Rectal smooth muscle tissue (tissue), 1 donor: ENCODE measurements at regions not wholly inside any gene's neighbourhood (a gene's known extent, or its start where the extent isn't known, plus 50 kb on each side); places are given as distances from the start of the nearest gene placed in this dataset.

ENCODE experiments used
- H3K27ac ChIP-seq: one replicate; pipeline ENCODE4 v1.7.0; 2013; ENCODE audit warnings: low read depth, low read length, inconsistent platforms
- H3K27me3 ChIP-seq: one replicate; pipeline ENCODE4 v1.7.0; 2013; ENCODE audit warnings: low read length; ENCODE audit not compliant: control insufficient read depth, insufficient read depth
- H3K36me3 ChIP-seq: one replicate; pipeline ENCODE4 v1.7.0; 2013; ENCODE audit warnings: low read length; ENCODE audit not compliant: control insufficient read depth, insufficient read depth
- H3K4me1 ChIP-seq: one replicate; pipeline ENCODE4 v1.7.0; 2013; ENCODE audit warnings: low read length; ENCODE audit not compliant: control insufficient read depth, insufficient read depth
- H3K4me3 ChIP-seq: one replicate; pipeline ENCODE4 v1.7.0; 2013; ENCODE audit warnings: low read length
- H3K9ac ChIP-seq: one replicate; pipeline ENCODE4 v1.7.0; 2013; ENCODE audit warnings: low read length

DNA sequence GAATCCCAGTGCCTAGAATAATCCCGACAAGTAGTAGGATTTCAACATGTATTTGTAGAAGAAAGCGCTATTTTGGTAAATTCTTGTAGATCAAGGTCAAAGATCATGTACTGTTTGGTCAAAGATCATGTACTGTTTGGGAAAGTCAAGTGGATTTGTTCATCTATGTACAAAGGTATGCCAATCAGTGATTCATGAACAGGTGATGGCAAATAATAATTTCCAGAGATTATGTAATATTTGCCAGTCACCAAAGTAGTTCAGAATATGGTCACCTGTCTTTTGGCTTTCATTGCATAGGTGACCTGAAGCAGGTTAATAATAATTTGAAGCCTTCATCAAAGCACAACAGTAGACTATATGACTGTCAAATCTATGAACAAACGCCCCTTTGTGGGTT lies 398.2 kb downstream of the EFNA5 start:
- Histone ChIP-seq H3K9ac (no peak overlapping the region), H3K4me1 (no peaks in the 10 kb centered on the region), H3K27me3 (no peaks in the 10 kb centered on the region), H3K27ac (no peak overlapping the region), H3K36me3 (no peaks in the 10 kb centered on the region), H3K4me3 (no peak overlapping the region)

GRCh38 chr5:107271682-107272350 lies 398.9 kb downstream of the EFNA5 start:
- no peak overlapping the region for H3K9ac ChIP-seq
- H3K4me1 ChIP-seq, result no peaks in the 10 kb centered on the region
- H3K4me3 ChIP-seq, result no peak overlapping the region
- H3K27me3 ChIP-seq, result no peaks in the 10 kb centered on the region
- H3K27ac ChIP-seq, result no peak overlapping the region
- H3K36me3 ChIP-seq, result no peaks in the 10 kb centered on the region

- Histone ChIP-seq H3K9ac (no peak overlapping the region), H3K27ac (no peak overlapping the region), H3K4me3 (no peak overlapping the region), H3K36me3 (no peaks in the 10 kb centered on the region), H3K27me3 (no peaks in the 10 kb centered on the region), H3K4me1 (no peaks in the 10 kb centered on the region)
Observed at GRCh38 chr5:107270561-107270960, 400.2 kb downstream of the EFNA5 start.

- no peak overlapping the region for H3K4me3 ChIP-seq
- H3K9ac ChIP-seq, result no peak overlapping the region
- no peaks in the 10 kb centered on the region for H3K27me3 ChIP-seq
- H3K4me1 ChIP-seq, result no peaks in the 10 kb centered on the region
- H3K27ac ChIP-seq, result no peak overlapping the region
- H3K36me3 ChIP-seq, result no peaks in the 10 kb centered on the region
Observed at GRCh38 chr5:107269678-107270077, 401.1 kb downstream of the EFNA5 start.

- H3K27me3 ChIP-seq, result no peaks in the 10 kb centered on the region
- H3K36me3 ChIP-seq, result no peaks in the 10 kb centered on the region
- H3K4me3 ChIP-seq, result no peak overlapping the region
- no peak overlapping the region for H3K9ac ChIP-seq
- H3K27ac ChIP-seq, result no peak overlapping the region
- H3K4me1 ChIP-seq, result no peaks in the 10 kb centered on the region
Observed at GRCh38 chr5:107269256-107269655, 401.5 kb downstream of the EFNA5 start.

DNA sequence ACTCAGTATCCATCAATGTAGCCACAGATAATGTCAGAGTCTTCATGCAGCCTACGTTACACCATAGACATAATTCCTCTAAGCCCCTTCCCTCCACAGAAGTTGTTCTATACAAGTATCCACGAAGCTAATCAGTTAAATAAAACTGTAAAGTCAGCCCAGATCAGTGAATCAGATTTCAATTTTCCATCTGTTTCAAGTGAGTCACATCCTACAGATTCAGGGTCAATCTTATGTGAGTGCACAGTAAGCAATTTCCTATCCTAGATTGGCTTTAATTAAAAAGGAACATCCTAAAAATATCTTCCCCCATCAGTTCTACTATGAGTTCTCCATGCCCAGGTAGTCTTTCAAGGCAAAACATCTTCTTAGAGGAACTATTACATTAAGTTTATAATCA lies 402.5 kb downstream of the EFNA5 start:
- Histone ChIP-seq H3K4me1 (no peaks in the 10 kb centered on the region), H3K36me3 (no peaks in the 10 kb centered on the region), H3K27ac (no peak overlapping the region), H3K4me3 (no peak overlapping the region), H3K9ac (no peak overlapping the region), H3K27me3 (no peaks in the 10 kb centered on the region)

DNA sequence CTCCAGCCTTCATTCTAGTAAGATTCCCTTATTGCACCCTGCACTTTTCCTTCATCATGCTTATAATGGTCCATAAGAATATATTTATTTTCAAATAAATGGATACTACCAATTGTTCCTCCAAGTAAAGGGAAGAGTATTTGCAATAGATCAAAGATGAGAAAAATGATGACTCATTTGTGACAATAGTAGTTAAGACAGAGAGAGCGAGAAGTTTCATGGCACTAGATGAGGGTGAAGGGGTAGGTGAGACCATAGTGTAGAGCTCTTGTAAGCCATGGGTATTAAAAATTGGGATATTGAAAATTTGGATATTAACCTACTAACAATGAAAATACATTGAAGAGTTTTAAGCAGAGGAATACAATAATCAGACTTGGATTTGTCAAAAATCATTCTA lies 404.6 kb downstream of the EFNA5 start:
- no peaks in the 10 kb centered on the region for H3K4me1 ChIP-seq
- H3K27me3 ChIP-seq, result no peaks in the 10 kb centered on the region
- no peaks in the 10 kb centered on the region for H3K36me3 ChIP-seq
- no peak overlapping the region for H3K4me3 ChIP-seq
- no peak overlapping the region for H3K27ac ChIP-seq
- H3K9ac ChIP-seq, result no peak overlapping the region

DNA sequence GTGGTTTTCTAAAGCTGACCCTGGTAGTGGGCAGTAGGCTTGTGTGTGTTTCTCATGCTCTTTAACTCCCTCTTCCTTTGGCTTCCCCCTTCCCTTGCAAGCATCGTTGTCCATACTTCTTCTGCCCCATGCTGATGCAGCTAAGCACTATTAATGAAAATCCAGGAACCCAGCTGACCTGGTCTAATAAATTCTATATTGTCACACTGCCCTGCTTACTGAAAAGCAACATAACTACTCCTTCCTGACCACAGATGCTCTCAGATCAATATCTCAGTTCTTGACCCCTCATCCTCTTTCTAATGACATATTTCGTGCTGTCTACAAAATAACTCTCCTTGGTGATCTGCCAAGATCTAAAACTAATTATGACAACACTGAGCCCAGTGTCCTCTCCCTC lies 405.5 kb downstream of the EFNA5 start:
- H3K4me3 ChIP-seq, result no peak overlapping the region

GRCh38 chr5:107263387-107264018 lies 407.2 kb downstream of the EFNA5 start:
- Histone ChIP-seq H3K27ac (no peak overlapping the region), H3K36me3 (no peaks in the 10 kb centered on the region), H3K9ac (no peak overlapping the region), H3K4me3 (no peak overlapping the region), H3K27me3 (no peaks in the 10 kb centered on the region), H3K4me1 (no peaks in the 10 kb centered on the region)

More for the DNA sequence above, 405.5 kb downstream of the EFNA5 start:
- H3K36me3 ChIP-seq, result no peaks in the 10 kb centered on the region
- H3K9ac ChIP-seq, result no peak overlapping the region
- H3K4me1 ChIP-seq, result no peaks in the 10 kb centered on the region
- no peak overlapping the region for H3K27ac ChIP-seq
- no peaks in the 10 kb centered on the region for H3K27me3 ChIP-seq

DNA sequence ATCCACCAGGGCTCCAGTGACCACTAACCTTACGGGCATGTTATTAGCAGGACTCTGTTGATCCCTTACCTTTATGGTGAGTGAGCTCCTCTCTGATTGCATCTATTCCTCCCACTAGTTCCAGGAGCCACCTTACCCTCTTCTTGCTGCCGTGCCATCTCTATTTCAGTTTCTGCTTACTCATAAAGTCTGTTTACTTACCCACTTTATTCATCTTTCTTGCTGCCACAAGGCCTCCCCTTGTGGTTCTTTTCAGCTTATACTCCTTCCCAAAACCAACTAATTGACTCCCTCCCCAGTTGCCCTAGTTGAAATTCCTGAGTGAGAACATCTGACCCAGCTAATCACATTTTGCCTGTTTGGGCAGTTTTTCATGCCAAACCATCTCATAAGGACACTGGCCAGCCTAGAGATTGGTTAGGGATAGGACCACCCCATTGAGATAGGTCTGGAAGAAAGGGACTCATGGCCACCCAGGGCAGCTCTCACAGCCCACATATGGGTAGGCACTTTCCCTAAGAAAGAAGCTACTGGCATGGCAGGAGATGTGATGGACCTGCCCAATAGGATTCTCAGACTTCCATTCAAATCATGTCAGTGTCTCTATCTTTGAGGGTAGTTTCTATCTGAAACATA lies 412.7 kb downstream of the EFNA5 start:
- no peaks in the 10 kb centered on the region for H3K36me3 ChIP-seq
- H3K27ac ChIP-seq, result no peak overlapping the region

DNA sequence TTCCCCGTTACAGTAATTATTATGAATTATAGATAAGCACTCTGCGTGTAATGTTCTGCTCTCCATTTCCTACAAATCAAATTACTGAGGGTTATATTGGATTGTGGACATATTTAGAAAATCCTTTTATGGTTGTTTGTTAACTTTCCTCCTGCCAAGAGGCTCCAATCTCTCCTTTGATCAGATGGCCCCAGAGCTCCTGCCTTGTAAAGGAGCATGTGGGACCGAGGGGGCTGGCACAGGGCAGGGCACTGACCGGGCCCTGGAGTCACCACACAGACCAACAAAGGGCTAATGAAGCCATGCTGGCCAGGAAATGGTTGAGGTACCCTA lies 415.9 kb downstream of the EFNA5 start:
- Histone ChIP-seq H3K9ac (no peak overlapping the region), H3K4me1 (no peaks in the 10 kb centered on the region), H3K36me3 (no peaks in the 10 kb centered on the region), H3K27me3 (no peaks in the 10 kb centered on the region), H3K4me3 (no peak overlapping the region), H3K27ac (no peak overlapping the region)

More for the DNA sequence above, 412.7 kb downstream of the EFNA5 start:
- Histone ChIP-seq H3K9ac (no peak overlapping the region), H3K4me1 (no peaks in the 10 kb centered on the region), H3K4me3 (no peak overlapping the region), H3K27me3 (no peaks in the 10 kb centered on the region)

DNA sequence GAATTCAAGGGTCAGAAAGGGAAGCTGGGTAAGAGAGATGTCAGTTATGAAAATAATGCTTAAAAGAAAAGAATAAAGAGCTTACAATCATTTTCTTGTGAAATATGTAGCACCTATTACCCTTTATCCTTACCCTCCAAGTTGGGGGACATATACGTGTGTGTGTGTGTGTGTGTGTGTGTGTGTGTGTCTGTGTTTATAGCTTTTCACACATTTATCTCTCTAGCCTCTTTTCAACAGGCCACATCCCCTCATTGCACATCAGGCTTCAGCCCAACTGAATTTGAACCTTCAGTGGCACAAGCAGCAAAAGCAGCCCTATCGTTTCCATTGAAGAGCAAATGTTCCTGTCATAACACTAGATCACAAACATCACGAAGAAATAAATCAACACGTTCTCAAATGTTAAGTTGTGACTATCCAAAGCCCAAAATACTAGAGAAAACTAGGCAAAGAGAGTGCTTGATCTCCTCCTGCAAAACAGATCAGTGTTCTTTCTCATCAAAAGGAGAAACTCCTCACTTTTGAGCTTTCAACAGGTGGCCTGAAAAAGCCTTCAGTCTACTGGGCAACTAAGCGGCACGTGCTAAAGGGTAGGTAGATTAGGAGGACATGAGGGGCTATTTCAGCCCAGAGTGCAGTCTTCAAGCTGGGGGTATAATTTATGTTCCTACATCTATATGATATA lies 416.4 kb downstream of the EFNA5 start:
- Histone ChIP-seq H3K36me3 (no peaks in the 10 kb centered on the region), H3K27me3 (no peaks in the 10 kb centered on the region), H3K4me3 (no peak overlapping the region), H3K27ac (no peak overlapping the region), H3K9ac (no peak overlapping the region), H3K4me1 (no peaks in the 10 kb centered on the region)
